Lower lobe of right lung (tissue), 2 donors: ENCODE measurements at regions not wholly inside any gene's neighbourhood (a gene's known extent, or its start where the extent isn't known, plus 50 kb on each side); places are given as distances from the start of the nearest gene placed in this dataset.
A peak's percentile ranks its signal among the peaks of the same experiment; 100 is the strongest.

ENCODE experiments used
- ATAC-seq, 2 donors: fragments of 200-7000 bp; cut with Tn5 transposase; one replicate each; pipeline ENCODE4 v1.9.1; 2020 to 2022; ENCODE audit warnings: mild to moderate bottlenecking in 2 of 2, moderate library complexity in 2 of 2
- DNase-seq: peaks from one replicate; pipeline ENCODE4 v3.0.0-alpha.2; 2020
- H3K27ac ChIP-seq: fragments of 200-600 bp; one replicate; pipeline ENCODE4 v1.8.0; 2022
- H3K27me3 ChIP-seq: fragments of 200-600 bp; one replicate; pipeline ENCODE4 v1.8.0; 2022; ENCODE audit warnings: low read depth
- H3K36me3 ChIP-seq: fragments of 200-600 bp; one replicate; pipeline ENCODE4 v1.8.0; 2022; ENCODE audit warnings: mild to moderate bottlenecking
- H3K4me1 ChIP-seq: fragments of 200-600 bp; one replicate; pipeline ENCODE4 v1.8.0; 2022
- H3K4me3 ChIP-seq: fragments of 200-600 bp; one replicate; pipeline ENCODE4 v1.8.0; 2022; ENCODE audit warnings: mild to moderate bottlenecking
- H3K9me3 ChIP-seq: fragments of 200-600 bp; one replicate; pipeline ENCODE4 v1.8.0; 2022
- intact Hi-C: fragments of 100-400 bp; cut with DNase I; formaldehyde crosslinking; loops from one replicate; pipeline ENCODE4 v1.11.0; 2022
- TF ChIP-seq, protein P1 (sequence below): fragments of 200-600 bp; IDR thresholded peaks from one replicate; pipeline ENCODE4 v1.8.0; 2022; ENCODE audit warnings: antibody characterized with exemption, mild to moderate bottlenecking
- donor health status: DM: no; HTN: yes; CAD: no; lungs with severe emphysema.

DNA sequence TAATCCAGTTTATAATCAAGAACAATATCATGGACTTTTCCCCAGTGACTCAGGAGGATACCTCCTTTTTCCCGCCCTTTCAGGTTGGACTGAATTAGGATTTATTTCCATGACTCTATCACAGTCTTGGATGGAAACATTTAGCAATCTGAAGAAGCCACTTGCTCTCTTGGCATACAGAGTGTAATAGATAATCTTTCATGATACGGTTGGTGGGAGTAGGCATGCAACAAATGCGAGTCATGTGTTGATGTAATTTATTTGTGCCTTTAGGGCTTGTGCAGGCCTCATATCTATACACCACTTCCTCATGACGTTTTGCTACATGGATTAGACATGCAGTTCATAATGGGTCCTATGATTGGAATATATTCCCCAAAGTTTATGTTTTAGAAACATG, 54.2 kb upstream of the MCTP2 start:
- no peak for DNase-seq
- Histone ChIP-seq H3K27ac (no peak overlapping the region), H3K4me1 (peaks cover 9% of the 10 kb centered on the region), H3K4me3 (no peak overlapping the region), H3K27me3 (no peaks in the 10 kb centered on the region), H3K36me3 (no peaks in the 10 kb centered on the region), H3K9me3 (no peaks in the 10 kb centered on the region)
- TF ChIP-seq, protein P1, sequence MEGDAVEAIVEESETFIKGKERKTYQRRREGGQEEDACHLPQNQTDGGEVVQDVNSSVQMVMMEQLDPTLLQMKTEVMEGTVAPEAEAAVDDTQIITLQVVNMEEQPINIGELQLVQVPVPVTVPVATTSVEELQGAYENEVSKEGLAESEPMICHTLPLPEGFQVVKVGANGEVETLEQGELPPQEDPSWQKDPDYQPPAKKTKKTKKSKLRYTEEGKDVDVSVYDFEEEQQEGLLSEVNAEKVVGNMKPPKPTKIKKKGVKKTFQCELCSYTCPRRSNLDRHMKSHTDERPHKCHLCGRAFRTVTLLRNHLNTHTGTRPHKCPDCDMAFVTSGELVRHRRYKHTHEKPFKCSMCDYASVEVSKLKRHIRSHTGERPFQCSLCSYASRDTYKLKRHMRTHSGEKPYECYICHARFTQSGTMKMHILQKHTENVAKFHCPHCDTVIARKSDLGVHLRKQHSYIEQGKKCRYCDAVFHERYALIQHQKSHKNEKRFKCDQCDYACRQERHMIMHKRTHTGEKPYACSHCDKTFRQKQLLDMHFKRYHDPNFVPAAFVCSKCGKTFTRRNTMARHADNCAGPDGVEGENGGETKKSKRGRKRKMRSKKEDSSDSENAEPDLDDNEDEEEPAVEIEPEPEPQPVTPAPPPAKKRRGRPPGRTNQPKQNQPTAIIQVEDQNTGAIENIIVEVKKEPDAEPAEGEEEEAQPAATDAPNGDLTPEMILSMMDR: no peak
- intact Hi-C loops: no loop called here
- ATAC-seq: peak in 1 of 2 donors; percentile 22

DNA sequence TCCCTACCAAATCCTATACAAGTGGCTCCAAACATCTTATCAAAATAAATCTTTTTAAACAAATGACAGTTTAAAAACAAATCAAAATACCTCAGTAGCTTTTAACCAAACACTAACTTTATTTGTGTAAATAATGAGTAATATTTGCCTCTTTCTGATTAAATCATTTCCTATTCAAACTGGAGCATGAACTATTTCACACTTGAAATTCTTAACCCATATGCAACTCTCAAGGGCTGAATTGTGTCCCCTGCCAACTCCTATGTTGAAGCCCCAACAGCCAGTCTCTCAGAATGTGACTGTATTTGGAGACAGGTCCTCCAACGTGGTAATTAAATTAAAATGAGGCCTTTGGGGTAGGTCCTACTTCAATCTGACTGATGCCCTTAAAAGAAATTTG, 55.9 kb upstream of the MCTP2 start:
- DNase-seq: no peak
- Histone ChIP-seq H3K4me1 (peaks cover 9% of the 10 kb centered on the region), H3K9me3 (no peaks in the 10 kb centered on the region), H3K27me3 (no peaks in the 10 kb centered on the region), H3K27ac (no peak overlapping the region), H3K36me3 (no peaks in the 10 kb centered on the region), H3K4me3 (no peak overlapping the region)
- intact Hi-C loops: no loop called here
- peak; percentile 19 to 78 for ATAC-seq
- TF ChIP-seq, protein P1: no peak

DNA sequence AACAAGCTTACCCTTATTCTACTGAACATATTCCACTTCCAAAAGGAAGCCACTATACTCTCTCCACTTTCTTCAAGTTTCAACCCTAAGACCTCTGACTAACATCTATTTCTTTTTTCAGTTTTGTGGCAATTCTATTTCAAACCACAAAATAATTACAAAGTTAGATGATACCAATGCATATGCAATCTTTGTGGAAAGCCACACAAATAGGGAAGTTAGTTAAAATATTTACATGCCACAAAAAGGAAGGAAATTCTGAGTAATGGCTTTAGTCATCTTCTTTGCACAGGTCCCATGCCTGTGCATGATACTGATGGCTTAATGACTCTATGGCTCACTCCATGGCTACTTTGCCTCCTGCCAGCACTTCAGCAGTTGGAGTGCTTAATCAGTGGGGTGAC, 57.0 kb upstream of the MCTP2 start:
- TF ChIP-seq, protein P1: no peak
- H3K9me3 ChIP-seq: no peaks in the 10 kb centered on the region
- DNase-seq (no peak), ATAC-seq (peak; percentile 77 to 89)
- no peaks in the 10 kb centered on the region for H3K27me3 ChIP-seq
- intact Hi-C loops: no loop called here
- H3K4me1 ChIP-seq: peaks cover 9% of the 10 kb centered on the region
- no peak overlapping the region for H3K27ac ChIP-seq
- no peak overlapping the region for H3K4me3 ChIP-seq
- no peaks in the 10 kb centered on the region for H3K36me3 ChIP-seq

DNA sequence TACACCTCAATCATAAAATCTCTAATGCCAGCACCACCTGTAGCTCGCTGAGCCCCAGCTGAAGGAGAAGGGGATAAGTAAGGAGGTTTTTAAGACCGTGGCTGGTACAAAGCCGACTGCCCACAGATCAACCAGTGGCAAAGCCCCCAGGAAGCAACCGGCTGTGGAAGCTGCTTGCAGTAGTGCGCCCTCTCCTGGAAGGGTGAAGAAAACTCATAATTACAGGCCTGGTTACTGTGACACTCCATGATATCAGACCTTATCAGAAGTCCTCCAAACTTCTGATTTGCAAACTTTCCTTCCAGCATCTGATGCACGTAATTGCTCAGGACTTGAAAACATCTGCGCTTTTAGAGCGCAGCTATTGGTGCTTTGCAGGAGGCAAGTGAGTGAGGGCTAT, 63.1 kb upstream of the MCTP2 start:
- ATAC-seq (no peak), DNase-seq (no peak)
- Histone ChIP-seq H3K4me3 (no peak overlapping the region), H3K4me1 (no peaks in the 10 kb centered on the region), H3K36me3 (no peaks in the 10 kb centered on the region), H3K27ac (no peak overlapping the region), H3K27me3 (no peaks in the 10 kb centered on the region), H3K9me3 (no peaks in the 10 kb centered on the region)
- TF ChIP-seq, protein P1: peak; percentile 35
- intact Hi-C loops: no loop called here

DNA sequence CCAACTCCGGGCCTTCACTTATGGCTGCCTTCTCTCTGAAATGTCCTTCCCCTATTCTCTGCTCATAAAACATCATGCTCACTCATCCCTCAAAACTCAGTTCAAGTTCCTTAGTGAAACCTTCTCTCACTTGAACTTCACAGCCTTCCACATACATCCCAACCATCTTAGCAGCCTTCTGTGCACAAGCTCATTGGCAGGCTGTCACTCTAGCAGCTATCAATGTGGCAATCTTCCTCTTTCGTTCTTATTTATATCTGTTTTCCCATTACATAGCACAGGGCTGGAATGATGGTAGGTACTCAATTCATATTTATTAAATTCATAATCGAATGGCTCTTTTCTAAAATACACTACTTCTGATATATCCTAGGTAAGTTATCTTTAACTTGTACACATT, 66.4 kb upstream of the MCTP2 start:
- Histone ChIP-seq H3K9me3 (no peaks in the 10 kb centered on the region), H3K4me1 (no peaks in the 10 kb centered on the region), H3K36me3 (no peaks in the 10 kb centered on the region), H3K27ac (no peak overlapping the region), H3K27me3 (no peaks in the 10 kb centered on the region), H3K4me3 (no peak overlapping the region)
- intact Hi-C loops: loop anchor here (5.0 kb wide), 1 partner anchor 157 kb away; no protein-coding TSS in a partner anchor
- DNase-seq (no peak), ATAC-seq (no peak)
- TF ChIP-seq, protein P1: no peak
